Erythroblast (primary cell): ENCODE measurements at regions not wholly inside any gene's neighbourhood (a gene's known extent, or its start where the extent isn't known, plus 50 kb on each side); places are given as distances from the start of the nearest gene placed in this dataset.

Experiments
- GATA1 ChIP-seq: IDR thresholded peaks from 2 replicates; pipeline ENCODE4 v1.6.1; 2011; ENCODE audit warnings: low read depth, mild to moderate bottlenecking, control low read depth, low read length, moderate library complexity
- POLR2A ChIP-seq: IDR thresholded peaks from 2 replicates; pipeline ENCODE4 v1.6.1; 2011; ENCODE audit warnings: mild to moderate bottlenecking, low read length

- TF ChIP-seq POLR2A (no peak), GATA1 (no peak)
Measured at GRCh38 chr12:77225373-77225772, 160.0 kb upstream of the E2F7 start.
